PC-9 (cell line): ENCODE measurements at regions not wholly inside any gene's neighbourhood (a gene's known extent, or its start where the extent isn't known, plus 50 kb on each side); places are given as distances from the start of the nearest gene placed in this dataset.

Experiments
- BruUV-seq: library from RNA; stranded (reverse); fragments of 400-500 nt; replicated peaks from 2 replicates; lab custom pipeline; 2021; lab: Mats Ljungman, UMichigan
- CTCF ChIA-PET: fragments of 300-600 bp; sonication (Branson Sonifier 250); formaldehyde crosslinking; loops from one replicate; lab custom pipeline; 2022; ENCODE audit warnings: antibody characterized with exemption; lab: Charles Lee
- POLR2A ChIA-PET: fragments of 300-600 bp; sonication (Branson Sonifier 250); formaldehyde crosslinking; loops from one replicate; lab custom pipeline; 2022; ENCODE audit warnings: antibody characterized with exemption; ENCODE audit not compliant: unreplicated experiment; lab: Charles Lee
- DNase-seq, 2 experiments: peaks; one replicate each; pipeline versions ENCODE4 v3.0.0 to v3.0.0-alpha.2; 2015 to 2022; ENCODE audit warnings: mixed read lengths in 1 of 2
- H2AFZ ChIP-seq: fragments of 200-600 bp; sonication (generic); 2 replicates; pipeline ENCODE4 v1.8.1; 2017; ENCODE audit warnings: antibody characterized with exemption
- H3F3A ChIP-seq: fragments of 200-600 bp; sonication (generic); 2 replicates; pipeline ENCODE4 v1.8.1; 2017; ENCODE audit warnings: antibody characterized with exemption, mild to moderate bottlenecking, low read depth; ENCODE audit not compliant: insufficient read depth
- H3K27ac ChIP-seq: fragments of 200-600 bp; sonication (generic); 2 replicates; pipeline ENCODE4 v1.6.1; 2016; ENCODE audit warnings: mixed run types
- H3K27me3 ChIP-seq: fragments of 200-600 bp; sonication (generic); 2 replicates; pipeline ENCODE4 v1.6.1; 2016; ENCODE audit warnings: low read depth, mixed run types; ENCODE audit not compliant: insufficient read depth
- H3K36me3 ChIP-seq: fragments of 200-600 bp; sonication (generic); 2 replicates; pipeline ENCODE4 v1.6.1; 2016; ENCODE audit warnings: low read depth, mixed run types
- H3K4me1 ChIP-seq: fragments of 200-600 bp; sonication (generic); replicated peaks from 2 replicates; pipeline ENCODE4 v1.6.1; 2016; ENCODE audit warnings: mixed run types; ENCODE audit not compliant: insufficient read depth
- H3K4me2 ChIP-seq: fragments of 200-600 bp; sonication (generic); 2 replicates; pipeline ENCODE4 v1.6.1; 2017; ENCODE audit warnings: mixed run types
- H3K4me3 ChIP-seq: fragments of 200-600 bp; sonication (generic); 2 replicates; pipeline ENCODE4 v1.6.1; 2016; ENCODE audit warnings: mixed run types
- H3K79me2 ChIP-seq: fragments of 200-600 bp; sonication (generic); 2 replicates; pipeline ENCODE4 v1.6.1; 2017; ENCODE audit warnings: low read depth, mixed run types
- H3K9me2 ChIP-seq: fragments of 200-600 bp; sonication (generic); 2 replicates; pipeline ENCODE4 v1.8.1; 2017; ENCODE audit warnings: mild to moderate bottlenecking; ENCODE audit not compliant: insufficient read depth
- H3K9me3 ChIP-seq: fragments of 200-600 bp; sonication (generic); 2 replicates; pipeline ENCODE4 v1.8.1; 2016; ENCODE audit warnings: low read depth; ENCODE audit not compliant: insufficient read depth
- H4K20me1 ChIP-seq: fragments of 200-600 bp; sonication (generic); 2 replicates; pipeline ENCODE4 v1.8.1; 2017; ENCODE audit not compliant: insufficient read depth
- CTCF ChIP-seq: fragments of 200-600 bp; sonication (generic); conservative IDR thresholded peaks from 2 replicates; pipeline ENCODE4 v1.6.1; 2017; ENCODE audit warnings: mixed run types, antibody characterized with exemption, mild to moderate bottlenecking, moderate library complexity
- EZH2 ChIP-seq: fragments of 200-600 bp; sonication (generic); IDR thresholded peaks from 2 replicates; pipeline ENCODE4 v1.8.0; 2017; ENCODE audit warnings: antibody characterized with exemption, low read depth
- intact Hi-C: fragments of 100-400 bp; cut with micrococcal nuclease; formaldehyde crosslinking; loops from one replicate; pipeline ENCODE4 v1.10.0; 2022; ENCODE audit not compliant: unreplicated experiment

GRCh38 chr3:65265942-65266590 lies 578.3 kb upstream of the ADAMTS9 start:
- H3K4me1 ChIP-seq, result no peaks in the 10 kb centered on the region
- no peak overlapping the region for H3K4me2 ChIP-seq
- no peak overlapping the region for H3K27ac ChIP-seq
- H3K36me3 ChIP-seq, result no peaks in the 10 kb centered on the region
- no peaks in the 10 kb centered on the region for H3F3A ChIP-seq
- H3K9me3 ChIP-seq, result no peaks in the 10 kb centered on the region
- H2AFZ ChIP-seq, result no peak overlapping the region
- TF ChIP-seq CTCF (no peak), EZH2 (no peak)
- H3K27me3 ChIP-seq, result no peaks in the 10 kb centered on the region
- ChIA-PET CTCF (no interaction called here), POLR2A (interaction anchor here (0.7 kb wide), 1 partner anchor 1474 kb away, joined by 9 read pairs; no protein-coding TSS in a partner anchor)
- H3K9me2 ChIP-seq, result no peaks in the 10 kb centered on the region
- no TSS peak for BruUV-seq
- intact Hi-C loops, result no loop called here
- H3K4me3 ChIP-seq, result no peak overlapping the region
- H4K20me1 ChIP-seq, result no peaks in the 10 kb centered on the region
- no peak for DNase-seq
- no peaks in the 10 kb centered on the region for H3K79me2 ChIP-seq

GRCh38 chr3:65265511-65265910 lies 577.7 kb upstream of the ADAMTS9 start:
- no peak overlapping the region for H3K4me2 ChIP-seq
- no TSS peak for BruUV-seq
- no peak overlapping the region for H2AFZ ChIP-seq
- no peak overlapping the region for H3K27ac ChIP-seq
- CTCF ChIA-PET, result no interaction called here
- H3K9me2 ChIP-seq, result no peaks in the 10 kb centered on the region
- no peaks in the 10 kb centered on the region for H3K36me3 ChIP-seq
- no peaks in the 10 kb centered on the region for H3K27me3 ChIP-seq
- POLR2A ChIA-PET, result no interaction called here
- no peaks in the 10 kb centered on the region for H3K79me2 ChIP-seq
- H4K20me1 ChIP-seq, result no peaks in the 10 kb centered on the region; the same call in 1 of the 2 replicates
- no peak for DNase-seq
- no peaks in the 10 kb centered on the region for H3K9me3 ChIP-seq
- no peaks in the 10 kb centered on the region for H3F3A ChIP-seq
- no peak for TF ChIP-seq CTCF
- TF ChIP-seq EZH2, result no peak
- no peak overlapping the region for H3K4me3 ChIP-seq
- no peaks in the 10 kb centered on the region for H3K4me1 ChIP-seq
- intact Hi-C loops, result no loop called here

GRCh38 chr3:65262548-65262947 lies 574.7 kb upstream of the ADAMTS9 start:
- POLR2A ChIA-PET, result no interaction called here
- H3K4me3 ChIP-seq, result no peak overlapping the region
- H4K20me1 ChIP-seq, result no peaks in the 10 kb centered on the region; the same call in 1 of the 2 replicates
- H3K27me3 ChIP-seq, result no peaks in the 10 kb centered on the region
- no peaks in the 10 kb centered on the region for H3K9me2 ChIP-seq
- BruUV-seq, result no TSS peak
- no peak overlapping the region for H3K4me2 ChIP-seq
- TF ChIP-seq CTCF (no peak), EZH2 (no peak)
- no peak overlapping the region for H3K27ac ChIP-seq
- no peak overlapping the region for H2AFZ ChIP-seq
- H3F3A ChIP-seq, result no peaks in the 10 kb centered on the region
- no peaks in the 10 kb centered on the region for H3K79me2 ChIP-seq
- CTCF ChIA-PET, result no interaction called here
- H3K36me3 ChIP-seq, result no peaks in the 10 kb centered on the region
- intact Hi-C loops, result no loop called here
- DNase-seq, result no peak
- no peaks in the 10 kb centered on the region for H3K4me1 ChIP-seq
- no peaks in the 10 kb centered on the region for H3K9me3 ChIP-seq
